Transverse colon (tissue), 3 donors: ENCODE measurements at regions not wholly inside any gene's neighbourhood (a gene's known extent, or its start where the extent isn't known, plus 50 kb on each side); places are given as distances from the start of the nearest gene placed in this dataset.

ENCODE experiments used
- CTCF ChIP-seq, 5 experiments: fragments of 200-600 bp in 3 of 5; fragments of 450-650 bp in 2 of 5; sonication (generic) in 3 of 5; IDR thresholded peaks; 1 replicate in 2 of 5; 2 replicates in 3 of 5; pipeline ENCODE4 v1.5.1; 2016 to 2017; ENCODE audit warnings: antibody characterized with exemption in 5 of 5, inconsistent platforms in 3 of 5, mild to moderate bottlenecking in 2 of 5, moderate library complexity in 1 of 5
- POLR2A ChIP-seq: fragments of 450-650 bp; IDR thresholded peaks from one replicate; pipeline ENCODE4 v1.6.1; 2016; ENCODE audit warnings: antibody characterized with exemption, mild to moderate bottlenecking, moderate library complexity

GRCh38 chr15:45777781-45778180, 143.0 kb downstream of the SQOR start:
- TF ChIP-seq POLR2A (no peak), CTCF (IDR thresholded peaks at IDR 0.05) (no peak)
